DOHH2 (cell line): ENCODE measurements at regions not wholly inside any gene's neighbourhood (a gene's known extent, or its start where the extent isn't known, plus 50 kb on each side); places are given as distances from the start of the nearest gene placed in this dataset.

ENCODE experiments used
- H3F3A ChIP-seq: fragments of 200-600 bp; sonication (generic), shearing (Covaris generic); 2 replicates; pipeline ENCODE4 v1.6.0; 2016; ENCODE audit warnings: antibody characterized with exemption, mild to moderate bottlenecking; ENCODE audit not compliant: control insufficient read depth, insufficient read depth
- H3K27ac ChIP-seq: fragments of 200-600 bp; sonication (generic); 2 replicates; pipeline ENCODE4 v1.5.1; 2014; ENCODE audit warnings: low read depth, mild to moderate bottlenecking, low read length, moderate library complexity
- H3K27me3 ChIP-seq: fragments of 200-600 bp; sonication (generic); 2 replicates; pipeline ENCODE4 v1.6.1; 2014; ENCODE audit warnings: mild to moderate bottlenecking, low read length, mixed read lengths; ENCODE audit not compliant: control insufficient read depth
- H3K36me3 ChIP-seq: fragments of 200-600 bp; sonication (generic); 2 replicates; pipeline ENCODE4 v1.6.1; 2014; ENCODE audit warnings: mild to moderate bottlenecking, low read length, moderate library complexity, mixed read lengths; ENCODE audit not compliant: control insufficient read depth
- H3K4me1 ChIP-seq: fragments of 200-600 bp; sonication (generic); 2 replicates; pipeline ENCODE4 v1.6.1; 2014; ENCODE audit warnings: mild to moderate bottlenecking, low read length, mixed read lengths; ENCODE audit not compliant: control insufficient read depth
- H3K4me2 ChIP-seq: fragments of 200-600 bp; sonication (generic); 2 replicates; pipeline ENCODE4 v1.6.0; 2014; ENCODE audit warnings: mild to moderate bottlenecking, low read length, moderate library complexity
- H3K4me3 ChIP-seq: fragments of 200-600 bp; sonication (generic); 2 replicates; pipeline ENCODE4 v1.5.1; 2014; ENCODE audit warnings: mild to moderate bottlenecking, low read length, mixed read lengths
- H3K79me2 ChIP-seq: fragments of 200-600 bp; sonication (generic); 2 replicates; pipeline ENCODE4 v1.6.1; 2014; ENCODE audit warnings: mild to moderate bottlenecking, low read length, mixed read lengths; ENCODE audit not compliant: control insufficient read depth
- H3K9me2 ChIP-seq: fragments of 200-600 bp; sonication (generic); replicated peaks from 2 replicates; pipeline ENCODE4 v1.6.1; 2014; ENCODE audit warnings: mild to moderate bottlenecking, low read length, mixed read lengths; ENCODE audit not compliant: control insufficient read depth
- H3K9me3 ChIP-seq: fragments of 200-600 bp; sonication (generic); 2 replicates; pipeline ENCODE4 v1.6.1; 2014; ENCODE audit warnings: antibody characterized with exemption, low read length, mixed read lengths; ENCODE audit not compliant: control insufficient read depth, insufficient read depth
- H4K20me1 ChIP-seq: fragments of 200-600 bp; sonication (generic); 2 replicates; pipeline ENCODE4 v1.6.0; 2014; ENCODE audit warnings: low read depth, mild to moderate bottlenecking, antibody characterized with exemption, low read length, moderate library complexity; ENCODE audit not compliant: control insufficient read depth, insufficient read depth
- CTCF ChIP-seq: fragments of 200-600 bp; sonication (generic); IDR thresholded peaks from one replicate; pipeline ENCODE4 v1.5.1; 2014; ENCODE audit warnings: antibody characterized with exemption, mild to moderate bottlenecking, low read depth, low read length; ENCODE audit not compliant: poor library complexity, severe bottlenecking
- EZH2phosphoT487 ChIP-seq: fragments of 200-600 bp; sonication (generic); IDR thresholded peaks from 2 replicates; pipeline ENCODE4 v1.6.1; 2017; ENCODE audit warnings: borderline replicate concordance, mild to moderate bottlenecking, antibody characterized with exemption, low read length, moderate library complexity, mixed read lengths

- H3K9me2 ChIP-seq, result no peaks in the 10 kb centered on the region
- no peaks in the 10 kb centered on the region for H3K27me3 ChIP-seq
- H3K36me3 ChIP-seq, result no peaks in the 10 kb centered on the region
- no peaks in the 10 kb centered on the region for H3K79me2 ChIP-seq
- no peak overlapping the region for H3K4me3 ChIP-seq
- H4K20me1 ChIP-seq, result no peaks in the 10 kb centered on the region
- TF ChIP-seq EZH2phosphoT487, result no peak
- no peak for TF ChIP-seq CTCF
- H3K9me3 ChIP-seq, result no peaks in the 10 kb centered on the region
- no peak overlapping the region for H3K4me2 ChIP-seq
- H3K4me1 ChIP-seq, result no peaks in the 10 kb centered on the region
- no peaks in the 10 kb centered on the region for H3F3A ChIP-seq
- no peak overlapping the region for H3K27ac ChIP-seq
Observed at GRCh38 chr18:73966954-73967353, 180.7 kb downstream of the FBXO15 start.

GRCh38 chr18:73962256-73962655, 185.4 kb downstream of the FBXO15 start:
- Histone ChIP-seq H3K36me3 (no peaks in the 10 kb centered on the region), H3K4me2 (no peak overlapping the region), H3K27me3 (no peaks in the 10 kb centered on the region), H3K9me3 (no peaks in the 10 kb centered on the region), H3K4me1 (no peaks in the 10 kb centered on the region), H4K20me1 (no peaks in the 10 kb centered on the region), H3K9me2 (no peaks in the 10 kb centered on the region), H3K79me2 (no peaks in the 10 kb centered on the region), H3F3A (no peaks in the 10 kb centered on the region), H3K4me3 (no peak overlapping the region), H3K27ac (no peak overlapping the region)
- no peak for TF ChIP-seq EZH2phosphoT487
- TF ChIP-seq CTCF, result no peak

- Histone ChIP-seq H3K9me2 (no peaks in the 10 kb centered on the region), H3K4me2 (no peak overlapping the region), H3K36me3 (no peaks in the 10 kb centered on the region), H3K4me1 (no peaks in the 10 kb centered on the region), H3K27ac (no peak overlapping the region), H3K9me3 (no peaks in the 10 kb centered on the region), H3F3A (no peaks in the 10 kb centered on the region), H4K20me1 (no peaks in the 10 kb centered on the region), H3K27me3 (no peaks in the 10 kb centered on the region), H3K79me2 (no peaks in the 10 kb centered on the region), H3K4me3 (no peak overlapping the region)
- TF ChIP-seq CTCF (no peak), EZH2phosphoT487 (no peak)
Observed at GRCh38 chr18:73961804-73962203, 185.8 kb downstream of the FBXO15 start.

- Histone ChIP-seq H3K9me2 (no peaks in the 10 kb centered on the region), H3K4me2 (no peak overlapping the region), H3K79me2 (no peaks in the 10 kb centered on the region), H3K27me3 (no peaks in the 10 kb centered on the region), H3K9me3 (no peaks in the 10 kb centered on the region), H3K36me3 (no peaks in the 10 kb centered on the region), H3F3A (no peaks in the 10 kb centered on the region), H3K4me1 (no peaks in the 10 kb centered on the region), H4K20me1 (no peaks in the 10 kb centered on the region), H3K27ac (no peak overlapping the region), H3K4me3 (no peak overlapping the region)
- no peak for TF ChIP-seq EZH2phosphoT487
- TF ChIP-seq CTCF, result no peak
Observed at GRCh38 chr18:73959352-73959751, 188.3 kb downstream of the FBXO15 start.
